Endothelial cell of umbilical vein (primary cell): ENCODE measurements at regions not wholly inside any gene's neighbourhood (a gene's known extent, or its start where the extent isn't known, plus 50 kb on each side); places are given as distances from the start of the nearest gene placed in this dataset.

Experiments used
- BruUV-seq: library from RNA; stranded (reverse); fragments of 400-500 nt; replicated peaks from 2 replicates; lab custom pipeline; 2021; lab: Mats Ljungman, UMichigan
- CTCF ChIA-PET: fragments of 300-600, 350-600 bp; sonication (Branson Sonifier 250); formaldehyde crosslinking; loops from one replicate; lab custom pipeline; 2021; ENCODE audit warnings: antibody characterized with exemption, inconsistent platforms; lab: Charles Lee
- POLR2A ChIA-PET: fragments of 300-600, 350-600 bp; sonication (Branson Sonifier 250); formaldehyde crosslinking; loops from one replicate; lab custom pipeline; 2021; ENCODE audit warnings: antibody characterized with exemption, inconsistent platforms; lab: Charles Lee
- DNase-seq: peaks from one replicate; pipeline ENCODE4 v3.0.0-alpha.2; 2011; ENCODE audit warnings: low read depth, low spot score
- FAIRE-seq: peaks from 2 replicates; lab custom pipeline; 2011; peaks lifted over from hg19 to GRCh38; lab: Jason Lieb, UNC
- H2AFZ ChIP-seq: 2 replicates; pipeline ENCODE4 v1.6.0; 2012; ENCODE audit warnings: low read depth, low read length, control low read depth, inconsistent platforms
- H3K27ac ChIP-seq: 2 replicates; pipeline ENCODE4 v1.5.1; 2011; ENCODE audit warnings: low read depth, mild to moderate bottlenecking, control low read depth, low read length, moderate library complexity; ENCODE audit not compliant: insufficient read depth
- H3K27me3 ChIP-seq, 2 experiments: 2 replicates each; pipeline versions ENCODE4 v1.6.0 to v1.6.1; 2011; ENCODE audit warnings: low read length in 2 of 2, mixed read lengths in 1 of 2; ENCODE audit not compliant: control insufficient read depth in 2 of 2, insufficient read depth in 2 of 2
- H3K36me3 ChIP-seq, 2 experiments: 2 replicates in 1 of 2; 3 replicates in 1 of 2; pipeline ENCODE4 v1.5.1; 2011; ENCODE audit warnings: low read length in 2 of 2, mild to moderate bottlenecking in 1 of 2, moderate library complexity in 1 of 2; ENCODE audit not compliant: control insufficient read depth in 2 of 2, insufficient read depth in 2 of 2; ENCODE audit errors: extremely low read depth in 1 of 2
- H3K4me1 ChIP-seq: 3 replicates; pipeline ENCODE4 v1.5.1; 2011; ENCODE audit warnings: mild to moderate bottlenecking, low read length; ENCODE audit not compliant: control insufficient read depth, insufficient read depth; ENCODE audit errors: extremely low read depth
- H3K4me2 ChIP-seq: 2 replicates; pipeline ENCODE4 v1.6.1; 2011; ENCODE audit warnings: low read length, control low read depth, mixed read lengths; ENCODE audit not compliant: insufficient read depth
- H3K4me3 ChIP-seq, 3 experiments: fragments of 200-600 bp in 1 of 3; sonication (generic), shearing (Covaris generic) in 1 of 3; replicated peaks in 1 of 3; 2 replicates each; pipeline ENCODE4 v1.5.1; 2011 to 2016; ENCODE audit warnings: control low read depth in 3 of 3, low read length in 3 of 3, mild to moderate bottlenecking in 2 of 3, inconsistent platforms in 1 of 3, low read depth in 1 of 3, moderate library complexity in 1 of 3; ENCODE audit not compliant: insufficient read depth in 1 of 3
- H3K79me2 ChIP-seq: 2 replicates; pipeline ENCODE4 v1.6.0; 2012; ENCODE audit warnings: low read length, inconsistent platforms; ENCODE audit not compliant: control insufficient read depth, insufficient read depth
- H3K9ac ChIP-seq: replicated peaks from 2 replicates; pipeline ENCODE3; 2011; ENCODE audit warnings: low read length, control low read depth; ENCODE audit not compliant: insufficient read depth; ENCODE audit errors: extremely low read depth
- H3K9me1 ChIP-seq: replicated peaks from 3 replicates; pipeline ENCODE4 v1.6.0; 2011; ENCODE audit warnings: mild to moderate bottlenecking, low read length; ENCODE audit not compliant: control insufficient read depth, insufficient read depth; ENCODE audit errors: extremely low read depth
- H3K9me3 ChIP-seq: replicated peaks from 2 replicates; pipeline ENCODE4 v1.5.1; 2012; ENCODE audit warnings: low read length, inconsistent platforms; ENCODE audit not compliant: control insufficient read depth, insufficient read depth
- H4K20me1 ChIP-seq: replicated peaks from 2 replicates; pipeline ENCODE3; 2011; ENCODE audit warnings: mild to moderate bottlenecking, low read length; ENCODE audit not compliant: control insufficient read depth, insufficient read depth; ENCODE audit errors: extremely low read depth
- EZH2 ChIP-seq: IDR thresholded peaks from 2 replicates; pipeline ENCODE4 v1.6.1; 2012; ENCODE audit warnings: borderline replicate concordance, low read depth, mild to moderate bottlenecking, moderate library complexity, low read length, inconsistent platforms; ENCODE audit not compliant: severe bottlenecking
- FOS ChIP-seq: IDR thresholded peaks from 2 replicates; pipeline ENCODE4 v1.6.1; 2011; ENCODE audit warnings: mild to moderate bottlenecking, low read length, moderate library complexity, borderline replicate concordance; ENCODE audit not compliant: insufficient read depth
- GATA2 ChIP-seq: IDR thresholded peaks from 2 replicates; pipeline ENCODE4 v1.7.0; 2011; ENCODE audit warnings: low read depth, mild to moderate bottlenecking, moderate library complexity, mixed read lengths, low read length; ENCODE audit not compliant: insufficient read length, insufficient read depth
- JUN ChIP-seq: IDR thresholded peaks from 2 replicates; pipeline ENCODE4 v1.6.1; 2011; ENCODE audit warnings: borderline replicate concordance, low read depth; ENCODE audit not compliant: insufficient read length, insufficient read depth
- MYC ChIP-seq: IDR thresholded peaks from one replicate; pipeline ENCODE4 v1.6.1; 2011; ENCODE audit warnings: mild to moderate bottlenecking, low read depth, low read length
- POLR2A ChIP-seq: IDR thresholded peaks from 2 replicates; pipeline ENCODE4 v1.6.1; 2012; ENCODE audit warnings: low read depth, mild to moderate bottlenecking, control low read depth, low read length
- POLR2AphosphoS5 ChIP-seq: IDR thresholded peaks from 2 replicates; pipeline ENCODE4 v1.6.1; 2012; ENCODE audit warnings: low read depth, mild to moderate bottlenecking, control low read depth, low read length, moderate library complexity; ENCODE audit not compliant: insufficient read depth
- dilution Hi-C: fragments of 300-500 bp; cut with MboI; formaldehyde crosslinking; loops from one replicate; pipeline ENCODE4 v1.15.0; 2019; ENCODE audit warnings: low sequenced_read_pairs; ENCODE audit not compliant: extremely low pct_ligation_motif_present
- intact Hi-C: fragments of 100-400 bp; cut with micrococcal nuclease; formaldehyde crosslinking; loops from one replicate; pipeline ENCODE4 v1.10.0; 2022
- TF ChIP-seq, protein P1 (sequence below), 2 donors: IDR thresholded peaks; 1 replicate in 1 of 2; 2 replicates in 1 of 2; pipeline ENCODE4 v1.5.1; 2011; ENCODE audit warnings: low read length in 2 of 2, mild to moderate bottlenecking in 2 of 2, moderate library complexity in 2 of 2, control low read depth in 1 of 2, inconsistent platforms in 1 of 2, low read depth in 1 of 2; ENCODE audit not compliant: insufficient read depth in 1 of 2; ENCODE audit errors: extremely low read depth in 1 of 2
- TF ChIP-seq, protein P2 (sequence below): IDR thresholded peaks from 2 replicates; pipeline ENCODE4 v1.6.1; 2011; ENCODE audit not compliant: insufficient read depth, insufficient read length

GRCh38 chr12:82058197-82058596 lies 299.0 kb upstream of the PPFIA2 start:
- Histone ChIP-seq H3K79me2 (no peaks in the 10 kb centered on the region), H3K9me1 (no peaks in the 10 kb centered on the region), H3K4me2 (no peak overlapping the region), H3K4me3 (no peak overlapping the region), H4K20me1 (no peaks in the 10 kb centered on the region), H3K9me3 (no peaks in the 10 kb centered on the region), H3K4me1 (no peaks in the 10 kb centered on the region), H3K36me3 (no peaks in the 10 kb centered on the region), H3K9ac (no peak overlapping the region), H3K27me3 (no peaks in the 10 kb centered on the region), H3K27ac (no peak overlapping the region), H2AFZ (no peak overlapping the region)
- intact Hi-C loops (no loop called here), dilution Hi-C loops (no loop called here)
- no peak for FAIRE-seq
- TF ChIP-seq MYC (no peak), POLR2A (no peak), GATA2 (no peak), FOS (no peak), EZH2 (no peak), POLR2AphosphoS5 (no peak), JUN (no peak)
- TF ChIP-seq, protein P1, sequence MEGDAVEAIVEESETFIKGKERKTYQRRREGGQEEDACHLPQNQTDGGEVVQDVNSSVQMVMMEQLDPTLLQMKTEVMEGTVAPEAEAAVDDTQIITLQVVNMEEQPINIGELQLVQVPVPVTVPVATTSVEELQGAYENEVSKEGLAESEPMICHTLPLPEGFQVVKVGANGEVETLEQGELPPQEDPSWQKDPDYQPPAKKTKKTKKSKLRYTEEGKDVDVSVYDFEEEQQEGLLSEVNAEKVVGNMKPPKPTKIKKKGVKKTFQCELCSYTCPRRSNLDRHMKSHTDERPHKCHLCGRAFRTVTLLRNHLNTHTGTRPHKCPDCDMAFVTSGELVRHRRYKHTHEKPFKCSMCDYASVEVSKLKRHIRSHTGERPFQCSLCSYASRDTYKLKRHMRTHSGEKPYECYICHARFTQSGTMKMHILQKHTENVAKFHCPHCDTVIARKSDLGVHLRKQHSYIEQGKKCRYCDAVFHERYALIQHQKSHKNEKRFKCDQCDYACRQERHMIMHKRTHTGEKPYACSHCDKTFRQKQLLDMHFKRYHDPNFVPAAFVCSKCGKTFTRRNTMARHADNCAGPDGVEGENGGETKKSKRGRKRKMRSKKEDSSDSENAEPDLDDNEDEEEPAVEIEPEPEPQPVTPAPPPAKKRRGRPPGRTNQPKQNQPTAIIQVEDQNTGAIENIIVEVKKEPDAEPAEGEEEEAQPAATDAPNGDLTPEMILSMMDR (IDR thresholded peaks at IDR 0.05; ENCODE audit: extremely low read depth in 1 of 2, insufficient read depth in 1 of 2, low read depth in 1 of 2, low read length in 2 of 2) = no peak
- TF ChIP-seq, protein P2, sequence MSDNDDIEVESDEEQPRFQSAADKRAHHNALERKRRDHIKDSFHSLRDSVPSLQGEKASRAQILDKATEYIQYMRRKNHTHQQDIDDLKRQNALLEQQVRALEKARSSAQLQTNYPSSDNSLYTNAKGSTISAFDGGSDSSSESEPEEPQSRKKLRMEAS = no peak
- ChIA-PET POLR2A (no interaction called here), CTCF (no interaction called here)
- BruUV-seq = no TSS peak
- no peak for DNase-seq
